Osteocyte (in vitro differentiated cells): ENCODE measurements at regions not wholly inside any gene's neighbourhood (a gene's known extent, or its start where the extent isn't known, plus 50 kb on each side); places are given as distances from the start of the nearest gene placed in this dataset.

Experiments used
- DNase-seq: peaks from one replicate; pipeline ENCODE4 v3.0.0; 2021; ENCODE audit warnings: mixed read lengths; ENCODE audit not compliant: unreplicated experiment; ENCODE audit errors: extremely low spot score
- H3K27ac Mint-ChIP-seq: one replicate; pipeline ENCODE4 v1.8.0; 2021; ENCODE audit warnings: mild to moderate bottlenecking, mixed read lengths; ENCODE audit not compliant: unreplicated experiment
- H3K27me3 Mint-ChIP-seq: one replicate; pipeline ENCODE4 v1.8.0; 2021; ENCODE audit warnings: mixed read lengths; ENCODE audit not compliant: unreplicated experiment
- H3K36me3 Mint-ChIP-seq: one replicate; pipeline ENCODE4 v1.8.0; 2021; ENCODE audit warnings: mixed read lengths; ENCODE audit not compliant: unreplicated experiment
- H3K4me1 Mint-ChIP-seq: one replicate; pipeline ENCODE4 v1.8.0; 2021; ENCODE audit warnings: mixed read lengths; ENCODE audit not compliant: unreplicated experiment
- H3K4me3 Mint-ChIP-seq: one replicate; pipeline ENCODE4 v1.8.0; 2021; ENCODE audit warnings: mild to moderate bottlenecking, moderate library complexity, mixed read lengths; ENCODE audit not compliant: unreplicated experiment
- H3K9me3 Mint-ChIP-seq: one replicate; pipeline ENCODE4 v1.8.0; 2021; ENCODE audit warnings: mixed read lengths; ENCODE audit not compliant: unreplicated experiment
- TF ChIP-seq, protein P1 (sequence below): fragments of 200-600 bp; sonication (generic); IDR thresholded peaks from 2 replicates; pipeline ENCODE4 v1.5.0; 2021; ENCODE audit warnings: antibody characterized with exemption, mild to moderate bottlenecking, moderate library complexity

DNA sequence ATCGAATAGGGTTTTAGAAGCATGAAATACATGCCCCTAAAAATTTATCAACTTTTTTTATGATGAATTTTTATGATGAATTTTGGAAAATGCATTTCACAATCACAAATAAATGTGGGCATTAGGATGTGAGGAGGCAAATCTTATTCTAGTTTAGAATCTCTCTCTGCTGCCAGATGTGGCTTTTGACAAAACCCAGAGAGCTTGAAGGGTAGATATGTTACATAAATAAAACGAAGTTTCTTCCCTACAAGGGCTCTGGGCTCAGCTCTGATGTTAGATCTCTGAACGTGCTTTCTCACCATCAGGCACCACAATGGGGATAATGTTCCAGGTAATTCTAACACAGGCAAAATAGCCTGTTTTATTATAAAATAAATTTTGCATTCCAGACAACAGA, 102.3 kb upstream of the ADAMTSL1 start:
- TF ChIP-seq, protein P1, sequence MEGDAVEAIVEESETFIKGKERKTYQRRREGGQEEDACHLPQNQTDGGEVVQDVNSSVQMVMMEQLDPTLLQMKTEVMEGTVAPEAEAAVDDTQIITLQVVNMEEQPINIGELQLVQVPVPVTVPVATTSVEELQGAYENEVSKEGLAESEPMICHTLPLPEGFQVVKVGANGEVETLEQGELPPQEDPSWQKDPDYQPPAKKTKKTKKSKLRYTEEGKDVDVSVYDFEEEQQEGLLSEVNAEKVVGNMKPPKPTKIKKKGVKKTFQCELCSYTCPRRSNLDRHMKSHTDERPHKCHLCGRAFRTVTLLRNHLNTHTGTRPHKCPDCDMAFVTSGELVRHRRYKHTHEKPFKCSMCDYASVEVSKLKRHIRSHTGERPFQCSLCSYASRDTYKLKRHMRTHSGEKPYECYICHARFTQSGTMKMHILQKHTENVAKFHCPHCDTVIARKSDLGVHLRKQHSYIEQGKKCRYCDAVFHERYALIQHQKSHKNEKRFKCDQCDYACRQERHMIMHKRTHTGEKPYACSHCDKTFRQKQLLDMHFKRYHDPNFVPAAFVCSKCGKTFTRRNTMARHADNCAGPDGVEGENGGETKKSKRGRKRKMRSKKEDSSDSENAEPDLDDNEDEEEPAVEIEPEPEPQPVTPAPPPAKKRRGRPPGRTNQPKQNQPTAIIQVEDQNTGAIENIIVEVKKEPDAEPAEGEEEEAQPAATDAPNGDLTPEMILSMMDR = no peak
- DNase-seq = no peak
- Mint-ChIP-seq H3K9me3 (no peaks in the 10 kb centered on the region), H3K4me3 (no peak overlapping the region), H3K27ac (no peak overlapping the region), H3K27me3 (no peaks in the 10 kb centered on the region), H3K36me3 (no peaks in the 10 kb centered on the region), H3K4me1 (peaks cover 5% of the 10 kb centered on the region)

DNA sequence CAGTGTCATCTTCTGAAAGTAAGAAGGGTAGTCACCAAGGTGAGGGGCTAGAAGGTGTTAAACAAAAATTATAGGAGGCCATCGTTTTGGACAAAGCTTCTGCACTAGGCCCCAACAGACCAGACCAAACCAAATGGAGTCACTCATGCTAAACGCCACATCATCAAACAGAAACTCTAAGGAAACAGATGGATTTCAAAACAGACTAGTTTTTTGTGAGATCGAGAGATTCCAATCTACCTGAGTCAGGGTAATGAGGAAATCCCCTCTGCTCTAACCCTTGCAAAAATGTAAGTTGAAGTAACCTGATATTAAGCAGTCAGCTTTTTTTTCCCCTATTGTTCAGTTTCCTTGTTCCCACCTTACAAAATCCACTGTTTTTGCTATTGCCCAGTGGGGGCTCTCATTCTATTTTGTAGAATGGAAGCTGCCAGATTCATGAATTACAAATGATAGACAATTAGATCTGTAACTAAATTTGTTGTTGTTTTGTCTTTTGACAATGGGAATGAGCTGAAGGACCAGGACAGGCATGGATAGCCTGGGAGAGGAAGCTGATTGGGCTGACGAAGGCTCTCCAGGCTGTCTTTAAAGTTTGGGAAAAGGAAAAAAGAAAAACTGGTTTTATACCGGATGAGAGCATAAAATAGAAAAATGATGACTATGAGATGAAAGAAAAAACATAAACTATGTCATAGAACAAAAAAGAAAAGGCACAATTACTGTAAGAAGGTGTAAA, 94.7 kb upstream of the ADAMTSL1 start:
- Mint-ChIP-seq H3K4me1 (peaks cover 22% of the 10 kb centered on the region), H3K9me3 (no peaks in the 10 kb centered on the region), H3K27ac (no peak overlapping the region), H3K4me3 (no peak overlapping the region), H3K36me3 (no peaks in the 10 kb centered on the region), H3K27me3 (no peaks in the 10 kb centered on the region)
- DNase-seq = no peak
- TF ChIP-seq, protein P1 = no peak

DNA sequence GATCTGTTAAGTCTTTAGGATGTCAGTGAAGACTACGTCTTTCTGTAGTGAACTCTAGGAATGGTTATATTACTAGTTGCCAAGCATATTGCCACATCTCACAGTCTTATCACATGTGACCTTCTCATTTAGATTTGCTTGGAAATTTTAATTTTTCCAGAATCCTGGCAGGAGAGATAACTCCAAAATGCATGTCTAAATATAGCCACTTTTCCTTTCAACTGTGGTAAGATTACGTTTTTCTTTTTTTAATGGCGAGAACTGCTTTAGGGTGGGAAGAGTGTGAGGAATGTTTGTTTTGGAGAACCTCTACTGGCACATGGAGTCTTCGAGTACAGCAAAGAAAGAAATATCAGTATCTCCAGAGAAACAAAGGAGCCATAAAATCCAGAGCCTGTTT, 91.7 kb upstream of the ADAMTSL1 start:
- H3K4me1 Mint-ChIP-seq = peaks cover 42% of the 10 kb centered on the region
- TF ChIP-seq, protein P1 = no peak
- H3K9me3 Mint-ChIP-seq = peaks cover 6% of the 10 kb centered on the region
- H3K27me3 Mint-ChIP-seq = no peaks in the 10 kb centered on the region
- no peak overlapping the region for H3K4me3 Mint-ChIP-seq
- H3K36me3 Mint-ChIP-seq = no peaks in the 10 kb centered on the region
- no peak overlapping the region for H3K27ac Mint-ChIP-seq
- no peak for DNase-seq

DNA sequence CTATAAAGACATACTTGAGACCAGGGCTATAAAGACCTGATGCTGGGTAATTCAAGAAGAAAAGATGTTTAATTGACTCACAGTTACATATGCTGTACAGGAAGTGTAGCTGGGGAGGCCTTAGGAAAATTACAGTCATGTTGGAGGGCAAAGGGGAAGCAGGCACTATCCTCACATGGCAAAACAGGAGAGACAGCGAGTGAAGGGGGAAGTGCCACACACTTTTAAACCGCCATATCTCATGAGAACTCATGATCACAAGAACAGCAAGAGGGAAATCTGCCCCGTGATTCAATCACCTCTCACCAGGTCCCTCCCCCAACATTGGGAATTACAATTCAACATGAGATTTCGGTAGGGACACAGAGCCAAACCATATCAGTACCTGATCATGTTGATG, 89.9 kb upstream of the ADAMTSL1 start:
- Mint-ChIP-seq H3K36me3 (no peaks in the 10 kb centered on the region), H3K27ac (no peak overlapping the region), H3K27me3 (no peaks in the 10 kb centered on the region), H3K4me1 (peaks cover 36% of the 10 kb centered on the region), H3K4me3 (no peak overlapping the region), H3K9me3 (peaks cover 6% of the 10 kb centered on the region)
- no peak for DNase-seq
- TF ChIP-seq, protein P1 = no peak

DNA sequence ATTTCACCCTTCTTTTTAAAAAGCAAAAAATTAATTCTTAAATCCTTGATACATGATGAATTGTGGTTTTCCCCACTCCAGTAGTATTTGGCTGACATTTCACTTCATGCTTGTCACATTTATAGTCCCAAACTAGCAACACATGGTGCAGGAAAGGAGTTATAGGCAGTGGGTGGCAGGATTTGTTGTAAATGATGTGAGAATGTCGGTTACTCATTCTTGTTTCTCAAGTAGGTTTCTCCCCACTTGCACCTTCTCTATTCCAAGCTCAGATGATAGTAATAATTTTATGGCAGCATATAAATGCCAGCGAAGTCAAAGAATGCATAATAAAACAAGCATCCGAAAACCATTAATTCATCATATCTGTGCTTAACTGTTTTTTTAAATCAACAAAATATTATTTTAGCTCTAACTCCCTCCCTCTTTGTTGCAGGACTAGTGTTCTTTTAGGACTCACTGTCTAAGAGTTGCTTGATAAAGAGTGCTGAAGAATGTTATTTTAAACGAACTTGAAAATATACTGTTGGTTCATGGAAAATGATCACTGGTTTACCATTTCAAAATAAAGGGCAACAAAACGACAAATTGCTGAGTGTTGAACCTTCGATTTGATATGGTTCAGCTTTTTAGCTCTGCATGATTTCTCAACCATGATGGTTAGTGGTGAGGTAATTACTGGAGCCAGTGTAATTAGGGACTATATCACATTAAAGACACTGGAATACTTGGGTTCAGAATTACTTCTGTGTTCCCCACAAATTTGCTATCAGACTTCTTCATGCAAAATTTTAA, 88.1 kb upstream of the ADAMTSL1 start:
- H3K36me3 Mint-ChIP-seq = no peaks in the 10 kb centered on the region
- peaks cover 31% of the 10 kb centered on the region for H3K4me1 Mint-ChIP-seq
- DNase-seq = no peak
- H3K9me3 Mint-ChIP-seq = peaks cover 6% of the 10 kb centered on the region
- H3K27ac Mint-ChIP-seq = no peak overlapping the region
- TF ChIP-seq, protein P1 = no peak
- H3K27me3 Mint-ChIP-seq = no peaks in the 10 kb centered on the region
- H3K4me3 Mint-ChIP-seq = no peak overlapping the region
